ENCODE measurements at regions not wholly inside any gene's neighbourhood (a gene's known extent, or its start where the extent isn't known, plus 50 kb on each side); places are given as distances from the start of the nearest gene placed in this dataset.

GRCh38 chr5:130268489-130268888 is 364.2 kb downstream of the CHSY3 start:
- H3K36me3 ChIP-seq (ENCODE audit: control insufficient read depth, insufficient read depth, low read length): no peaks in the 10 kb centered on the region
- no peak overlapping the region for H3K9ac ChIP-seq (ENCODE audit: low read length)
- no peak overlapping the region for H3K4me3 ChIP-seq (ENCODE audit: low read length)
- no peaks in the 10 kb centered on the region for H3K27me3 ChIP-seq (ENCODE audit: control insufficient read depth, insufficient read depth, low read length)
- no peaks in the 10 kb centered on the region for H3K4me1 ChIP-seq (ENCODE audit: control insufficient read depth, insufficient read depth, low read length)
- no peak overlapping the region for H3K27ac ChIP-seq (ENCODE audit: low read depth, low read length)

- no peak overlapping the region for H3K9ac ChIP-seq (ENCODE audit: low read length)
- H3K4me3 ChIP-seq (ENCODE audit: low read length): no peak overlapping the region
- H3K4me1 ChIP-seq (ENCODE audit: control insufficient read depth, insufficient read depth, low read length): no peaks in the 10 kb centered on the region
- H3K36me3 ChIP-seq (ENCODE audit: control insufficient read depth, insufficient read depth, low read length): no peaks in the 10 kb centered on the region
- no peak overlapping the region for H3K27ac ChIP-seq (ENCODE audit: low read depth, low read length)
- no peaks in the 10 kb centered on the region for H3K27me3 ChIP-seq (ENCODE audit: control insufficient read depth, insufficient read depth, low read length)
These were observed 363.7 kb downstream of the CHSY3 start for GRCh38 chr5:130267926-130268325.

- Histone ChIP-seq H3K4me3 (ENCODE audit: low read length) (no peak overlapping the region), H3K4me1 (ENCODE audit: control insufficient read depth, insufficient read depth, low read length) (no peaks in the 10 kb centered on the region), H3K36me3 (ENCODE audit: control insufficient read depth, insufficient read depth, low read length) (no peaks in the 10 kb centered on the region), H3K27me3 (ENCODE audit: control insufficient read depth, insufficient read depth, low read length) (no peaks in the 10 kb centered on the region), H3K27ac (ENCODE audit: low read depth, low read length) (no peak overlapping the region), H3K9ac (ENCODE audit: low read length) (no peak overlapping the region)
These were observed 356.2 kb downstream of the CHSY3 start for GRCh38 chr5:130260481-130260880.

DNA sequence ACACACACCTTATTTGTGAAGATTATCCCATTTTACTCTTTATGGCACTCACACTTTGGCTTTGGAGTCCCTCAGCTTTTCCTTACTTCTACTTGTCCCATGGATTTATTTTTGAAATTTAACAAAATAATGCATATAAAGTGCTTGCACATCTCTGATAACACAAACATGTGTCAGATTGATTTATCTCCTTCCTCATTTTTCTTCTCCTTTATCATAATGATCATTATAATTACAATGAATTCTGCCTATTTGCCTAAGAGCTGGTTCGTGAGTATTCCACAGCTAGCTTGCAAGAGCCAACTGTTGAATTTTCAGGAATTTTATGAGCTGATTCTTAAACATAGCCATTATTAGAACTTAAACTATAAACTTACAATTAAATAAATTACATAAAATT is 347.7 kb downstream of the CHSY3 start:
- Histone ChIP-seq H3K36me3 (ENCODE audit: control insufficient read depth, insufficient read depth, low read length) (no peaks in the 10 kb centered on the region), H3K27me3 (ENCODE audit: control insufficient read depth, insufficient read depth, low read length) (no peaks in the 10 kb centered on the region), H3K4me1 (ENCODE audit: control insufficient read depth, insufficient read depth, low read length) (no peaks in the 10 kb centered on the region), H3K4me3 (ENCODE audit: low read length) (no peak overlapping the region), H3K9ac (ENCODE audit: low read length) (no peak overlapping the region), H3K27ac (ENCODE audit: low read depth, low read length) (no peak overlapping the region)

DNA sequence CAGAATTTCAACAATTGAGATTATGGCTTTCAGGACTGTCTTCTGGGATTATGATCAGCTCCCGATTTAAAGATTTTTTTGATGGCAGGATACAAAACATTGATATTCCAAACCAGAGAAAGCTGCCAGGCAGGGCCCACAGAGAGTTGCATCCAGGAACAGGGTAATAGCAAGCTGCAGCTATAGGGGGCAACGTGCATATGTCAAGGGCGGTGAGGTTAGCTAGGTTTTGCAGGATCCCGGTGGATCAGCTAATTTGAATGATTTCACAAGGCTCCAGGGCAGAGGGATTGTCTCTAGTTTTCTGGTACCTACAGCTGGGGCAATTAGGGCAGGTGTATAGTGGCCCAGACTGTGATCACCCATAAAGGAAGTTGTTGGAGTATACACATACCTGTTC is 339.4 kb downstream of the CHSY3 start:
- Histone ChIP-seq H3K27me3 (ENCODE audit: control insufficient read depth, insufficient read depth, low read length) (no peaks in the 10 kb centered on the region), H3K4me3 (ENCODE audit: low read length) (no peak overlapping the region), H3K36me3 (ENCODE audit: control insufficient read depth, insufficient read depth, low read length) (no peaks in the 10 kb centered on the region), H3K27ac (ENCODE audit: low read depth, low read length) (no peak overlapping the region), H3K4me1 (ENCODE audit: control insufficient read depth, insufficient read depth, low read length) (no peaks in the 10 kb centered on the region), H3K9ac (ENCODE audit: low read length) (no peak overlapping the region)

- no peak overlapping the region for H3K27ac ChIP-seq (ENCODE audit: low read depth, low read length)
- H3K4me1 ChIP-seq (ENCODE audit: control insufficient read depth, insufficient read depth, low read length): no peaks in the 10 kb centered on the region
- no peak overlapping the region for H3K4me3 ChIP-seq (ENCODE audit: low read length)
- H3K9ac ChIP-seq (ENCODE audit: low read length): no peak overlapping the region
- H3K36me3 ChIP-seq (ENCODE audit: control insufficient read depth, insufficient read depth, low read length): no peaks in the 10 kb centered on the region
- no peaks in the 10 kb centered on the region for H3K27me3 ChIP-seq (ENCODE audit: control insufficient read depth, insufficient read depth, low read length)
These were observed 333.5 kb downstream of the CHSY3 start for GRCh38 chr5:130237721-130238120.

All from rectal smooth muscle tissue (tissue), 1 donor.